SK-N-SH treated with all-trans-retinoic acid at 6 μM for 48 hours (cell line): ENCODE measurements at regions not wholly inside any gene's neighbourhood (a gene's known extent, or its start where the extent isn't known, plus 50 kb on each side); places are given as distances from the start of the nearest gene placed in this dataset.

Experiments
- CREB5 ChIP-seq: fragments of 250-450 bp; sonication (Bioruptor Pico); IDR thresholded peaks from 2 replicates; pipeline ENCODE4 v1.5.1; 2020; ENCODE audit warnings: low read depth, mild to moderate bottlenecking, moderate library complexity
- CSDC2 ChIP-seq: fragments of 250-450 bp; sonication (Bioruptor Pico); IDR thresholded peaks from 2 replicates; pipeline ENCODE4 v1.5.0; 2020; ENCODE audit warnings: mild to moderate bottlenecking, moderate library complexity
- CSRNP3 ChIP-seq: fragments of 250-450 bp; sonication (Bioruptor Pico); IDR thresholded peaks from 2 replicates; pipeline ENCODE4 v1.5.1; 2021; ENCODE audit warnings: mild to moderate bottlenecking, moderate library complexity
- PATZ1 ChIP-seq: fragments of 250-450 bp; sonication (Bioruptor Pico); IDR thresholded peaks from 2 replicates; pipeline ENCODE4 v1.8.0; 2020; ENCODE audit warnings: mild to moderate bottlenecking, moderate library complexity, borderline replicate concordance
- POU6F1 ChIP-seq: fragments of 250-450 bp; sonication (Bioruptor Pico); IDR thresholded peaks from 2 replicates; pipeline ENCODE4 v1.8.0; 2021; ENCODE audit warnings: low read depth, mild to moderate bottlenecking, moderate library complexity, borderline replicate concordance
- PPARA ChIP-seq: fragments of 250-450 bp; sonication (Bioruptor Pico); IDR thresholded peaks from 2 replicates; pipeline ENCODE4 v1.5.0; 2020; ENCODE audit warnings: mild to moderate bottlenecking, borderline replicate concordance
- RARB ChIP-seq: fragments of 250-450 bp; sonication (Bioruptor Pico); IDR thresholded peaks from 2 replicates; pipeline ENCODE4 v1.8.0; 2021; ENCODE audit warnings: mild to moderate bottlenecking, moderate library complexity
- SNAI2 ChIP-seq: fragments of 250-450 bp; sonication (Bioruptor Pico); IDR thresholded peaks from 2 replicates; pipeline ENCODE4 v1.5.0; 2020; ENCODE audit warnings: mild to moderate bottlenecking, moderate library complexity
- TOX ChIP-seq: fragments of 250-450 bp; sonication (Bioruptor Pico); IDR thresholded peaks from 2 replicates; pipeline ENCODE4 v1.8.0; 2021; ENCODE audit warnings: mild to moderate bottlenecking, moderate library complexity, borderline replicate concordance
- TSHZ2 ChIP-seq: fragments of 250-450 bp; sonication (Bioruptor Pico); IDR thresholded peaks from 2 replicates; pipeline ENCODE4 v1.5.0; 2020; ENCODE audit warnings: mild to moderate bottlenecking, moderate library complexity
- ZFP3 ChIP-seq: fragments of 250-450 bp; sonication (Bioruptor Pico); IDR thresholded peaks from 2 replicates; pipeline ENCODE4 v1.5.0; 2020; ENCODE audit warnings: mild to moderate bottlenecking, moderate library complexity
- ZNF565 ChIP-seq: fragments of 450-650 bp; formaldehyde crosslinking; conservative IDR thresholded peaks from 2 replicates; pipeline ENCODE4 v1.5.0; 2020; ENCODE audit warnings: low read depth, mild to moderate bottlenecking, moderate library complexity
- ZNF70 ChIP-seq: fragments of 450-650 bp; formaldehyde crosslinking; IDR thresholded peaks from 2 replicates; pipeline ENCODE4 v1.5.0; 2020; ENCODE audit warnings: mild to moderate bottlenecking, moderate library complexity
- ZNF8 ChIP-seq: fragments of 450-650 bp; formaldehyde crosslinking; IDR thresholded peaks from 2 replicates; pipeline ENCODE4 v1.5.0; 2020; ENCODE audit warnings: mild to moderate bottlenecking, moderate library complexity

- TF ChIP-seq SNAI2: no peak
- no peak for TF ChIP-seq TOX
- TF ChIP-seq ZNF565 (CRISPR knock-in tag): no peak
- TF ChIP-seq RARB: no peak
- TF ChIP-seq CREB5 (CRISPR knock-in tag): no peak
- no peak for TF ChIP-seq ZNF70 (CRISPR knock-in tag)
- no peak for TF ChIP-seq PPARA (CRISPR knock-in tag)
- TF ChIP-seq PATZ1 (CRISPR knock-in tag): no peak
- no peak for TF ChIP-seq POU6F1 (CRISPR knock-in tag)
- no peak for TF ChIP-seq CSDC2
- TF ChIP-seq ZFP3 (CRISPR knock-in tag): no peak
- TF ChIP-seq ZNF8 (CRISPR knock-in tag): no peak
- no peak for TF ChIP-seq TSHZ2 (CRISPR knock-in tag)
- TF ChIP-seq CSRNP3 (CRISPR knock-in tag): no peak
Observed at GRCh38 chr9:21720758-21721157, 81.7 kb upstream of the MTAP start.
